C4-2B (cell line): ENCODE measurements at regions not wholly inside any gene's neighbourhood (a gene's known extent, or its start where the extent isn't known, plus 50 kb on each side); places are given as distances from the start of the nearest gene placed in this dataset.

Source experiments
- CTCF ChIP-seq: fragments of 450-650 bp; conservative IDR thresholded peaks from 2 replicates; pipeline ENCODE4 v1.5.1; 2017; ENCODE audit warnings: mild to moderate bottlenecking
- ZFX ChIP-seq: fragments of 450-650 bp; IDR thresholded peaks from 2 replicates; pipeline ENCODE4 v1.6.1; 2017

- no peak for TF ChIP-seq CTCF
- no peak for TF ChIP-seq ZFX
Measured at GRCh38 chrX:109859651-109860050, 126.6 kb upstream of the ACSL4 start.
